Osteocyte (in vitro differentiated cells): ENCODE measurements at regions not wholly inside any gene's neighbourhood (a gene's known extent, or its start where the extent isn't known, plus 50 kb on each side); places are given as distances from the start of the nearest gene placed in this dataset.

Source experiments
- DNase-seq: peaks from one replicate; pipeline ENCODE4 v3.0.0; 2021; ENCODE audit warnings: mixed read lengths; ENCODE audit not compliant: unreplicated experiment; ENCODE audit errors: extremely low spot score
- H3K27ac Mint-ChIP-seq: one replicate; pipeline ENCODE4 v1.8.0; 2021; ENCODE audit warnings: mild to moderate bottlenecking, mixed read lengths; ENCODE audit not compliant: unreplicated experiment
- H3K27me3 Mint-ChIP-seq: one replicate; pipeline ENCODE4 v1.8.0; 2021; ENCODE audit warnings: mixed read lengths; ENCODE audit not compliant: unreplicated experiment
- H3K36me3 Mint-ChIP-seq: one replicate; pipeline ENCODE4 v1.8.0; 2021; ENCODE audit warnings: mixed read lengths; ENCODE audit not compliant: unreplicated experiment
- H3K4me1 Mint-ChIP-seq: one replicate; pipeline ENCODE4 v1.8.0; 2021; ENCODE audit warnings: mixed read lengths; ENCODE audit not compliant: unreplicated experiment
- H3K4me3 Mint-ChIP-seq: one replicate; pipeline ENCODE4 v1.8.0; 2021; ENCODE audit warnings: mild to moderate bottlenecking, moderate library complexity, mixed read lengths; ENCODE audit not compliant: unreplicated experiment
- H3K9me3 Mint-ChIP-seq: one replicate; pipeline ENCODE4 v1.8.0; 2021; ENCODE audit warnings: mixed read lengths; ENCODE audit not compliant: unreplicated experiment
- CTCF ChIP-seq: fragments of 200-600 bp; sonication (generic); IDR thresholded peaks from 2 replicates; pipeline ENCODE4 v1.5.0; 2021; ENCODE audit warnings: antibody characterized with exemption, mild to moderate bottlenecking, moderate library complexity

DNA sequence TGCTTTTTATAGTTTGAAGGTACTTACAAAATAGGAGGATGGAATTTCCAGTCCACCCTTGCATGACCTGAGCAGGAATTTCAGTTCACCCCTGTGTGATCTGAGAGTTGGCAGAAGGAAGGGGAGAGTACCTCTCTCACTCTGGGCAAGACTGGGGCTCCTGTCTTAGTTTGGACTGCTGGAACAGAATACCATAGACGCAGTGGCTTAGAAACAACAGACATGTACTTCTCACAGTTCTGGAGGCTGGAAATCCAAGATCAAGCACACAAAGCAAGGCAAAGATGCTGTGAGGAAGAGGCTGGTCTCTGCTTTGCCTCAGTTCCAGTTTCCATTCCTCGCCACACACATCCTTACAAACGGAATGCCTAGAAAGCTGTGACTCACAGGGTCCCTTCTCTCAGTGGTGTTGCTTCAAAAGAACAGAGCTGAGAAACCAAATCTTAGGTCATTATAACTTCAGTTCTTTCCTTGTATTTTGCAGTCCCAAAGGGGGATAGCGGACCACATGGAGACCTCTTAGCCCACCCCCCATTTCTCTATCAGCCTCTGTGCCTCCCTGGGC is 108.8 kb upstream of the HAAO start:
- H3K4me1 Mint-ChIP-seq = peaks cover 28% of the 10 kb centered on the region
- DNase-seq = no peak
- no peak overlapping the region for H3K27ac Mint-ChIP-seq

GRCh38 chr2:42900289-42900891 is 108.0 kb upstream of the HAAO start:
- no peak for TF ChIP-seq CTCF
- Mint-ChIP-seq H3K4me3 (no peak overlapping the region), H3K27me3 (no peaks in the 10 kb centered on the region), H3K36me3 (no peaks in the 10 kb centered on the region), H3K4me1 (peaks cover 21% of the 10 kb centered on the region), H3K27ac (no peak overlapping the region), H3K9me3 (no peaks in the 10 kb centered on the region)
- DNase-seq = no peak

More for the DNA sequence above, 108.8 kb upstream of the HAAO start:
- H3K36me3 Mint-ChIP-seq = no peaks in the 10 kb centered on the region
- no peak for TF ChIP-seq CTCF
- no peaks in the 10 kb centered on the region for H3K27me3 Mint-ChIP-seq
- H3K4me3 Mint-ChIP-seq = no peak overlapping the region
- no peaks in the 10 kb centered on the region for H3K9me3 Mint-ChIP-seq

DNA sequence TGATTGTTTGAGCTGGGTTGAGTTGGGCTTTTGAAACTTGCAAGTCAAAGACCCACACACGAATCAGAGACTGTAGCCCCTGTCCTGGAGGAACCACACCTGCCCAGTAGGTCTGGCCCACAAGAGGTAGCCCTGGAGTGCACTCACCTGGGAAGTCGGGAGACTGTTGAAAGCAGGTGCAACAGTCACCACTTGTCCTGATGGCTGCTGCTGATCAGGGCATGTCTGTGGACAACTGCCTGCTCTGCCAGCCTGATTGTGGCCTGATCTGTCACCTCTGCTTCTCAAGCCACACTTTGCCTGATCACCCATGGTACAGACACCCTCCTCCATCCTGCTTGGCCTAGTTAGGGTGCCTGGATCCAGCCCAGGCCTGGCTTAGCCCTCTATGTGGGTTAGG is 105.0 kb upstream of the HAAO start:
- no peaks in the 10 kb centered on the region for H3K36me3 Mint-ChIP-seq

DNA sequence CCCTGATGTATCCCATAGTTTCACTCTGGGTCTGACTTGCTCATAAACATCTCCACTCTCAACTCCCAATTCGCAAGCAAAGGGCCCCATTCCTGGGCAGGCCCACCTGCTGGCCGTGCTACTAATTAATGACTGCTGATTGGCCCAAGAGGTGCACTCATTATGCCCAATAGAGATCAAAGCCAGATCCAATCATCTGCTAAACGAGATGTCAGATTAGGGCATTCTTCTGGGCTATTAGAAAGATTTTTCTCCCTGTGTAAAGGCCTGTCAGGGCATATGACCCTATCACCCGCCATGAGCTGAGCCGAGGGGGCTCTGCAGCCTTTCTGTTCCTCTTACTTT is 103.4 kb upstream of the HAAO start:
- Mint-ChIP-seq H3K27ac (no peak overlapping the region), H3K36me3 (no peaks in the 10 kb centered on the region), H3K27me3 (no peaks in the 10 kb centered on the region), H3K9me3 (no peaks in the 10 kb centered on the region), H3K4me1 (peaks cover 3% of the 10 kb centered on the region), H3K4me3 (no peak overlapping the region)
- DNase-seq = no peak
- TF ChIP-seq CTCF = no peak

More for the DNA sequence above, 105.0 kb upstream of the HAAO start:
- DNase-seq = no peak
- H3K4me3 Mint-ChIP-seq = no peak overlapping the region
- no peak for TF ChIP-seq CTCF
- H3K27me3 Mint-ChIP-seq = no peaks in the 10 kb centered on the region
- H3K27ac Mint-ChIP-seq = no peak overlapping the region
- H3K4me1 Mint-ChIP-seq = peaks cover 8% of the 10 kb centered on the region
- H3K9me3 Mint-ChIP-seq = no peaks in the 10 kb centered on the region

DNA sequence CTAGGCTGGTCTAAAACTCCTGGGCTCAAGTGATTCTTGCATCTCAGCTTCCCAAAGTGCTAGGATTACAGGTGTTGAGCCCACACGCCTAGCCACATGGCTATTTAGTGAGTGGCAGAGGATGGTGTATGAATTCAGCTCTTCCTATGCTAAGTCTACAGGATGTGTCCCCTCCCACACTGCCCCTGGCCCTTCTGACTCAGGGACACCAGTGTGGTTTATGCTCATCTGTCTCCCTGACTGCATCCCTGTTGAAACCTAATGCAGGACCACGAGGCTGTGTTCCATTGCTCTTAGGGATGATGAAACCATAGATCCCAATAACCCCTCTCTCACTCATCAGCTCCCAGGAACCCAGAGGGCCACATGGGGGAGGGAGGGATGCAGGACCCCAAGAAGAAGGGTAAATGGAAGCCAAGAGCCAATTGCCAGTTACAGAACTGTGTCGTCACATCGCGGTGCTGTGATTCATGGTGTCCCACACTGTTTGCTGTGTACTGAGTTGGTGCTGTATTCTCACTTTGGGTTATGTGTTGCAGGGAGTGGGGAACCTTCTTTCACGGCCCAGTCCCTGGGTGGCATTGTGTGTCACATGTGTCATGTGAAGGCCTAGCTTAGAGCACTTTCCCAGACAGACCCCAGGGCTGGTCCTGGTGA is 102.9 kb upstream of the HAAO start:
- H3K4me3 Mint-ChIP-seq = no peak overlapping the region
- H3K4me1 Mint-ChIP-seq = peaks cover 3% of the 10 kb centered on the region
- DNase-seq = no peak
- no peaks in the 10 kb centered on the region for H3K27me3 Mint-ChIP-seq
- no peak overlapping the region for H3K27ac Mint-ChIP-seq
- no peaks in the 10 kb centered on the region for H3K9me3 Mint-ChIP-seq
- H3K36me3 Mint-ChIP-seq = no peaks in the 10 kb centered on the region
- TF ChIP-seq CTCF = no peak
